HCT116 (cell line): ENCODE measurements at regions not wholly inside any gene's neighbourhood (a gene's known extent, or its start where the extent isn't known, plus 50 kb on each side); places are given as distances from the start of the nearest gene placed in this dataset.

Source experiments
- ATAC-seq: fragments of 200-7000 bp; cut with Tn5 transposase; 2 replicates; pipeline ENCODE4 v1.9.1; 2020; ENCODE audit warnings: mild to moderate bottlenecking, moderate library complexity
- BruUV-seq: library from RNA; stranded (reverse); fragments of 400-500 nt; replicated peaks from 2 replicates; lab custom pipeline; 2021; lab: Mats Ljungman, UMichigan
- CTCF ChIA-PET: fragments of 300-600 bp; sonication (Branson Sonifier 250); formaldehyde crosslinking; loops from one replicate; lab custom pipeline; 2021; ENCODE audit warnings: antibody characterized with exemption; lab: Charles Lee
- POLR2A ChIA-PET: fragments of 300-600, 350-600 bp; sonication (Branson Sonifier 250); formaldehyde crosslinking; loops from one replicate; lab custom pipeline; 2021; ENCODE audit warnings: antibody characterized with exemption; lab: Charles Lee
- RAD21 ChIA-PET, 2 experiments: fragments of 300-600 bp; sonication (Branson Sonifier 250); formaldehyde crosslinking; loops; one replicate each; lab custom pipeline; 2023; ENCODE audit warnings: low total read pairs in 2 of 2; ENCODE audit not compliant: uncharacterized antibody in 2 of 2, unreplicated experiment in 2 of 2, low non-redundant PET in 1 of 2; lab: Charles Lee
- DNase-seq: peaks from one replicate; pipeline ENCODE4 v3.0.0-alpha.2; 2010; ENCODE audit warnings: low read depth, low spot score
- H2AFZ ChIP-seq: fragments of 200-600 bp; shearing (Covaris generic), sonication (generic); 2 replicates; pipeline ENCODE4 v1.6.1; 2017; ENCODE audit warnings: low read depth, mixed run types, mixed read lengths, antibody characterized with exemption, low read length; ENCODE audit not compliant: poor library complexity, severe bottlenecking
- H3K27ac ChIP-seq: 2 replicates; pipeline ENCODE4 v1.5.1; 2012; ENCODE audit warnings: low read depth, low read length
- H3K27me3 ChIP-seq: fragments of 200-600 bp; sonication (generic); 2 replicates; pipeline ENCODE4 v1.6.1; 2016; ENCODE audit warnings: mixed run types, low read length, mixed read lengths; ENCODE audit not compliant: insufficient read depth
- H3K36me3 ChIP-seq, 2 experiments: fragments of 200-500 bp in 1 of 2; fragments of 200-600 bp in 1 of 2; sonication (Bioruptor generic) in 1 of 2; sonication (generic) in 1 of 2; 2 replicates each; pipeline versions ENCODE4 v1.5.1 to v1.6.1; 2014 to 2016; ENCODE audit warnings: low read length in 2 of 2, inconsistent platforms in 1 of 2, mixed read lengths in 1 of 2, mixed run types in 1 of 2; ENCODE audit not compliant: insufficient read depth in 2 of 2, control insufficient read depth in 1 of 2
- H3K4me1 ChIP-seq, 2 experiments: fragments of 200-600 bp in 1 of 2; sonication (generic) in 1 of 2; 2 replicates each; pipeline versions ENCODE4 v1.5.1 to v1.6.1; 2012 to 2017; ENCODE audit warnings: low read length in 2 of 2, inconsistent platforms in 1 of 2, mild to moderate bottlenecking in 1 of 2, mixed read lengths in 1 of 2, mixed run types in 1 of 2, moderate library complexity in 1 of 2; ENCODE audit not compliant: insufficient read depth in 2 of 2, control insufficient read depth in 1 of 2
- H3K4me2 ChIP-seq: fragments of 200-600 bp; sonication (generic); 2 replicates; pipeline ENCODE4 v1.6.1; 2017; ENCODE audit warnings: mixed run types, low read length, mixed read lengths
- H3K4me3 ChIP-seq, 2 experiments: fragments of 200-600 bp in 1 of 2; sonication (generic) in 1 of 2; replicated peaks in 1 of 2; 2 replicates each; pipeline ENCODE4 v1.5.1; 2011 to 2016; ENCODE audit warnings: low read length in 2 of 2, control low read depth in 1 of 2, low read depth in 1 of 2, mild to moderate bottlenecking in 1 of 2, mixed read lengths in 1 of 2, mixed run types in 1 of 2
- H3K79me2 ChIP-seq: fragments of 200-600 bp; sonication (generic); 2 replicates; pipeline ENCODE4 v1.6.1; 2017; ENCODE audit warnings: mild to moderate bottlenecking, mixed run types, low read length, moderate library complexity, mixed read lengths; ENCODE audit not compliant: insufficient read depth
- H3K9ac ChIP-seq: fragments of 200-600 bp; sonication (generic); 2 replicates; pipeline ENCODE4 v1.6.1; 2016; ENCODE audit warnings: low read length, mixed read lengths
- H3K9me2 ChIP-seq: fragments of 200-600 bp; sonication (generic), shearing (Covaris generic); 2 replicates; pipeline ENCODE4 v1.6.1; 2017; ENCODE audit warnings: mixed run types, mild to moderate bottlenecking, moderate library complexity; ENCODE audit not compliant: insufficient read depth
- H3K9me3 ChIP-seq, 2 experiments: fragments of 200-500 bp in 1 of 2; fragments of 200-600 bp in 1 of 2; sonication (Bioruptor generic) in 1 of 2; sonication (generic) in 1 of 2; 2 replicates each; pipeline ENCODE4 v1.6.1; 2014 to 2017; ENCODE audit warnings: low read length in 2 of 2, mixed read lengths in 2 of 2, inconsistent platforms in 1 of 2, low read depth in 1 of 2, mild to moderate bottlenecking in 1 of 2, mixed run types in 1 of 2, moderate library complexity in 1 of 2; ENCODE audit not compliant: control insufficient read depth in 1 of 2, insufficient read depth in 1 of 2
- H4K20me1 ChIP-seq: fragments of 200-600 bp; sonication (generic), shearing (Covaris generic); 2 replicates; pipeline ENCODE4 v1.6.1; 2017; ENCODE audit warnings: mixed run types, mild to moderate bottlenecking, moderate library complexity; ENCODE audit not compliant: insufficient read depth
- CEBPB ChIP-seq: IDR thresholded peaks from 2 replicates; pipeline ENCODE4 v1.6.1; 2012; ENCODE audit warnings: low read depth
- ELF1 ChIP-seq: IDR thresholded peaks from 2 replicates; pipeline ENCODE4 v1.6.1; 2012; ENCODE audit warnings: low read depth, borderline replicate concordance
- EZH2 ChIP-seq: fragments of 200-600 bp; sonication (generic); IDR thresholded peaks from 2 replicates; pipeline ENCODE4 v1.6.1; 2017; ENCODE audit warnings: antibody characterized with exemption, mixed run types
- REST ChIP-seq: IDR thresholded peaks from 2 replicates; pipeline ENCODE4 v1.6.1; 2012; ENCODE audit warnings: low read depth
- SP1 ChIP-seq: IDR thresholded peaks from 2 replicates; pipeline ENCODE4 v1.6.1; 2012; ENCODE audit warnings: low read depth
- SRF ChIP-seq: IDR thresholded peaks from 2 replicates; pipeline ENCODE4 v1.6.1; 2012; ENCODE audit warnings: low read depth
- TCF7L2 ChIP-seq: IDR thresholded peaks from 2 replicates; pipeline ENCODE4 v1.7.0; 2011; ENCODE audit warnings: borderline replicate concordance, inconsistent platforms; ENCODE audit not compliant: insufficient read depth, insufficient read length; ENCODE audit errors: extremely low read depth
- intact Hi-C: fragments of 100-400 bp; cut with micrococcal nuclease; formaldehyde crosslinking; loops from 2 replicates; pipeline ENCODE4 v1.10.0; 2022
- TF ChIP-seq, protein P1 (sequence below): IDR thresholded peaks from 2 replicates; pipeline ENCODE4 v1.6.1; 2012
- TF ChIP-seq, protein P2 (sequence below): IDR thresholded peaks from 2 replicates; pipeline ENCODE4 v1.6.1; 2012

- no TSS peak for BruUV-seq
- Histone ChIP-seq H3K9ac (no peak overlapping the region), H3K27me3 (no peaks in the 10 kb centered on the region), H3K9me3 (no peaks in the 10 kb centered on the region), H4K20me1 (no peaks in the 10 kb centered on the region), H3K4me3 (no peak overlapping the region), H3K4me2 (no peak overlapping the region), H3K27ac (no peak overlapping the region), H3K79me2 (no peaks in the 10 kb centered on the region), H3K4me1 (peaks cover 0 to 8% of the 10 kb centered on the region in 2 experiments; a peak in 2 of 4 replicates), H3K36me3 (no peaks in the 10 kb centered on the region), H3K9me2 (no peaks in the 10 kb centered on the region), H2AFZ (no peak overlapping the region)
- no peak for ATAC-seq
- ChIA-PET RAD21 (no interaction called here), POLR2A (no interaction called here), CTCF (no interaction called here)
- TF ChIP-seq SP1 = no peak
- TF ChIP-seq, protein P1, sequence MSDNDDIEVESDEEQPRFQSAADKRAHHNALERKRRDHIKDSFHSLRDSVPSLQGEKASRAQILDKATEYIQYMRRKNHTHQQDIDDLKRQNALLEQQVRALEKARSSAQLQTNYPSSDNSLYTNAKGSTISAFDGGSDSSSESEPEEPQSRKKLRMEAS = no peak
- TF ChIP-seq SRF = no peak
- TF ChIP-seq ELF1 = no peak
- no peak for TF ChIP-seq REST
- no peak for TF ChIP-seq EZH2
- TF ChIP-seq CEBPB = no peak
- TF ChIP-seq, protein P2, sequence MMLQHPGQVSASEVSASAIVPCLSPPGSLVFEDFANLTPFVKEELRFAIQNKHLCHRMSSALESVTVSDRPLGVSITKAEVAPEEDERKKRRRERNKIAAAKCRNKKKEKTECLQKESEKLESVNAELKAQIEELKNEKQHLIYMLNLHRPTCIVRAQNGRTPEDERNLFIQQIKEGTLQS = no peak
- no peak for TF ChIP-seq TCF7L2
- intact Hi-C loops = loop anchor here (10.0 kb wide), 1 partner anchor 190 kb away; no protein-coding TSS in a partner anchor
- DNase-seq = no peak
Observed at GRCh38 chr10:25084447-25084846, 68.0 kb downstream of the THNSL1 start.
